ENCODE measurements at regions not wholly inside any gene's neighbourhood (a gene's known extent, or its start where the extent isn't known, plus 50 kb on each side); places are given as distances from the start of the nearest gene placed in this dataset.

- Histone ChIP-seq H3K9me3 (ENCODE audit: control insufficient read depth, insufficient read depth, low read length) (no peaks in the 10 kb centered on the region), H3K4me1 (ENCODE audit: control insufficient read depth, insufficient read depth, low read length) (no peaks in the 10 kb centered on the region), H3K4me3 (ENCODE audit: low read depth, low read length) (no peak overlapping the region), H3K27ac (ENCODE audit: low read depth, low read length) (no peak overlapping the region), H3K36me3 (ENCODE audit: control insufficient read depth, insufficient read depth, low read length) (no peaks in the 10 kb centered on the region), H3K27me3 (ENCODE audit: control insufficient read depth, insufficient read depth, low read length) (no peaks in the 10 kb centered on the region)
- WGBS (ENCODE audit: insufficient coverage): no CpG with 5 or more reads among the region's 7 CpGs
- no peak for DNase-seq (ENCODE audit: low read depth in 4 of 6, low spot score in 6 of 6)
These were observed 70.7 kb upstream of the UBAC2 start for GRCh38 chr13:99129951-99130350.

- no peak for DNase-seq (ENCODE audit: low read depth in 4 of 6, low spot score in 6 of 6)
- Histone ChIP-seq H3K9me3 (ENCODE audit: control insufficient read depth, insufficient read depth, low read length) (no peaks in the 10 kb centered on the region), H3K36me3 (ENCODE audit: control insufficient read depth, insufficient read depth, low read length) (no peaks in the 10 kb centered on the region), H3K27ac (ENCODE audit: low read depth, low read length) (no peak overlapping the region), H3K27me3 (ENCODE audit: control insufficient read depth, insufficient read depth, low read length) (no peaks in the 10 kb centered on the region), H3K4me1 (ENCODE audit: control insufficient read depth, insufficient read depth, low read length) (no peaks in the 10 kb centered on the region), H3K4me3 (ENCODE audit: low read depth, low read length) (no peak overlapping the region)
- 92% methylated on average over 3 of the region's 4 CpGs for WGBS (ENCODE audit: insufficient coverage)
These were observed 69.2 kb upstream of the UBAC2 start for GRCh38 chr13:99131410-99131809.

GRCh38 chr13:99132295-99132835 lies 68.3 kb upstream of the UBAC2 start:
- Histone ChIP-seq H3K4me3 (ENCODE audit: low read depth, low read length) (no peak overlapping the region), H3K27me3 (ENCODE audit: control insufficient read depth, insufficient read depth, low read length) (no peaks in the 10 kb centered on the region), H3K27ac (ENCODE audit: low read depth, low read length) (no peak overlapping the region), H3K9me3 (ENCODE audit: control insufficient read depth, insufficient read depth, low read length) (no peaks in the 10 kb centered on the region), H3K4me1 (ENCODE audit: control insufficient read depth, insufficient read depth, low read length) (no peaks in the 10 kb centered on the region), H3K36me3 (ENCODE audit: control insufficient read depth, insufficient read depth, low read length) (no peaks in the 10 kb centered on the region)
- no peak for DNase-seq (ENCODE audit: low read depth in 4 of 6, low spot score in 6 of 6)

GRCh38 chr13:99133230-99133629 lies 67.4 kb upstream of the UBAC2 start:
- WGBS (ENCODE audit: insufficient coverage): no CpG with 5 or more reads among the region's 1 CpG
- H3K36me3 ChIP-seq (ENCODE audit: control insufficient read depth, insufficient read depth, low read length): no peaks in the 10 kb centered on the region
- DNase-seq (ENCODE audit: low read depth in 4 of 6, low spot score in 6 of 6): no peak
- H3K4me3 ChIP-seq (ENCODE audit: low read depth, low read length): no peak overlapping the region
- H3K27ac ChIP-seq (ENCODE audit: low read depth, low read length): no peak overlapping the region
- H3K9me3 ChIP-seq (ENCODE audit: control insufficient read depth, insufficient read depth, low read length): no peaks in the 10 kb centered on the region
- H3K4me1 ChIP-seq (ENCODE audit: control insufficient read depth, insufficient read depth, low read length): no peaks in the 10 kb centered on the region
- no peaks in the 10 kb centered on the region for H3K27me3 ChIP-seq (ENCODE audit: control insufficient read depth, insufficient read depth, low read length)

GRCh38 chr13:99133848-99134247 lies 66.8 kb upstream of the UBAC2 start:
- no peak for DNase-seq (ENCODE audit: low read depth in 4 of 6, low spot score in 6 of 6)
- no peak overlapping the region for H3K27ac ChIP-seq (ENCODE audit: low read depth, low read length)
- no peaks in the 10 kb centered on the region for H3K36me3 ChIP-seq (ENCODE audit: control insufficient read depth, insufficient read depth, low read length)
- H3K27me3 ChIP-seq (ENCODE audit: control insufficient read depth, insufficient read depth, low read length): no peaks in the 10 kb centered on the region
- H3K9me3 ChIP-seq (ENCODE audit: control insufficient read depth, insufficient read depth, low read length): no peaks in the 10 kb centered on the region
- WGBS (ENCODE audit: insufficient coverage): 47% methylated on average over 3 of the region's 3 CpGs
- no peaks in the 10 kb centered on the region for H3K4me1 ChIP-seq (ENCODE audit: control insufficient read depth, insufficient read depth, low read length)
- H3K4me3 ChIP-seq (ENCODE audit: low read depth, low read length): no peak overlapping the region

- H3K36me3 ChIP-seq (ENCODE audit: control insufficient read depth, insufficient read depth, low read length): no peaks in the 10 kb centered on the region
- DNase-seq (ENCODE audit: low read depth in 4 of 6, low spot score in 6 of 6): no peak
- no peak overlapping the region for H3K27ac ChIP-seq (ENCODE audit: low read depth, low read length)
- H3K27me3 ChIP-seq (ENCODE audit: control insufficient read depth, insufficient read depth, low read length): no peaks in the 10 kb centered on the region
- 88% methylated on average over 1 of the region's 4 CpGs for WGBS (ENCODE audit: insufficient coverage)
- H3K9me3 ChIP-seq (ENCODE audit: control insufficient read depth, insufficient read depth, low read length): no peaks in the 10 kb centered on the region
- no peaks in the 10 kb centered on the region for H3K4me1 ChIP-seq (ENCODE audit: control insufficient read depth, insufficient read depth, low read length)
- no peak overlapping the region for H3K4me3 ChIP-seq (ENCODE audit: low read depth, low read length)
These were observed 65.1 kb upstream of the UBAC2 start for GRCh38 chr13:99135591-99135990.

- Histone ChIP-seq H3K9me3 (ENCODE audit: control insufficient read depth, insufficient read depth, low read length) (no peaks in the 10 kb centered on the region), H3K27me3 (ENCODE audit: control insufficient read depth, insufficient read depth, low read length) (no peaks in the 10 kb centered on the region), H3K36me3 (ENCODE audit: control insufficient read depth, insufficient read depth, low read length) (no peaks in the 10 kb centered on the region), H3K4me1 (ENCODE audit: control insufficient read depth, insufficient read depth, low read length) (no peaks in the 10 kb centered on the region), H3K27ac (ENCODE audit: low read depth, low read length) (no peak overlapping the region), H3K4me3 (ENCODE audit: low read depth, low read length) (no peak overlapping the region)
- no peak for DNase-seq (ENCODE audit: low read depth in 4 of 6, low spot score in 6 of 6)
- 60% methylated on average over 7 of the region's 8 CpGs for WGBS (ENCODE audit: insufficient coverage)
These were observed 64.2 kb upstream of the UBAC2 start for GRCh38 chr13:99136427-99136954.

- DNase-seq (ENCODE audit: low read depth in 4 of 6, low spot score in 6 of 6): no peak
- no peaks in the 10 kb centered on the region for H3K27me3 ChIP-seq (ENCODE audit: control insufficient read depth, insufficient read depth, low read length)
- no peaks in the 10 kb centered on the region for H3K4me1 ChIP-seq (ENCODE audit: control insufficient read depth, insufficient read depth, low read length)
- no peaks in the 10 kb centered on the region for H3K9me3 ChIP-seq (ENCODE audit: control insufficient read depth, insufficient read depth, low read length)
- H3K27ac ChIP-seq (ENCODE audit: low read depth, low read length): no peak overlapping the region
- 94% methylated on average over 9 of the region's 9 CpGs for WGBS (ENCODE audit: insufficient coverage)
- no peaks in the 10 kb centered on the region for H3K36me3 ChIP-seq (ENCODE audit: control insufficient read depth, insufficient read depth, low read length)
- H3K4me3 ChIP-seq (ENCODE audit: low read depth, low read length): no peak overlapping the region
These were observed 59.8 kb upstream of the UBAC2 start for GRCh38 chr13:99140831-99141230.

- DNase-seq (ENCODE audit: low read depth in 4 of 6, low spot score in 6 of 6): no peak
- Histone ChIP-seq H3K27me3 (ENCODE audit: control insufficient read depth, insufficient read depth, low read length) (no peaks in the 10 kb centered on the region), H3K27ac (ENCODE audit: low read depth, low read length) (no peak overlapping the region), H3K4me1 (ENCODE audit: control insufficient read depth, insufficient read depth, low read length) (no peaks in the 10 kb centered on the region), H3K4me3 (ENCODE audit: low read depth, low read length) (no peak overlapping the region), H3K36me3 (ENCODE audit: control insufficient read depth, insufficient read depth, low read length) (no peaks in the 10 kb centered on the region), H3K9me3 (ENCODE audit: control insufficient read depth, insufficient read depth, low read length) (no peaks in the 10 kb centered on the region)
- WGBS (ENCODE audit: insufficient coverage): no CpG with 5 or more reads among the region's 4 CpGs
These were observed 56.8 kb upstream of the UBAC2 start for GRCh38 chr13:99143904-99144303.

GRCh38 chr13:99144306-99144705 lies 56.3 kb upstream of the UBAC2 start:
- no peak overlapping the region for H3K27ac ChIP-seq (ENCODE audit: low read depth, low read length)
- H3K4me3 ChIP-seq (ENCODE audit: low read depth, low read length): no peak overlapping the region
- DNase-seq (ENCODE audit: low read depth in 4 of 6, low spot score in 6 of 6): no peak
- no peaks in the 10 kb centered on the region for H3K27me3 ChIP-seq (ENCODE audit: control insufficient read depth, insufficient read depth, low read length)
- no peaks in the 10 kb centered on the region for H3K9me3 ChIP-seq (ENCODE audit: control insufficient read depth, insufficient read depth, low read length)
- no peaks in the 10 kb centered on the region for H3K36me3 ChIP-seq (ENCODE audit: control insufficient read depth, insufficient read depth, low read length)
- WGBS (ENCODE audit: insufficient coverage): 97% methylated on average over 4 of the region's 6 CpGs
- no peaks in the 10 kb centered on the region for H3K4me1 ChIP-seq (ENCODE audit: control insufficient read depth, insufficient read depth, low read length)
